HL-60/S4 treated with phorbol 12-myristate 13-acetate at 8.2 ng/mL for 4 days and 3 days (cell line): ENCODE measurements at regions not wholly inside any gene's neighbourhood (a gene's known extent, or its start where the extent isn't known, plus 50 kb on each side); places are given as distances from the start of the nearest gene placed in this dataset.

ENCODE experiments used
- in situ Hi-C: fragments of 300-500 bp; cut with MboI; formaldehyde crosslinking; loops from 2 replicates; pipeline ENCODE4 v1.15.0; 2022; ENCODE audit warnings: low sequenced_read_pairs

DNA sequence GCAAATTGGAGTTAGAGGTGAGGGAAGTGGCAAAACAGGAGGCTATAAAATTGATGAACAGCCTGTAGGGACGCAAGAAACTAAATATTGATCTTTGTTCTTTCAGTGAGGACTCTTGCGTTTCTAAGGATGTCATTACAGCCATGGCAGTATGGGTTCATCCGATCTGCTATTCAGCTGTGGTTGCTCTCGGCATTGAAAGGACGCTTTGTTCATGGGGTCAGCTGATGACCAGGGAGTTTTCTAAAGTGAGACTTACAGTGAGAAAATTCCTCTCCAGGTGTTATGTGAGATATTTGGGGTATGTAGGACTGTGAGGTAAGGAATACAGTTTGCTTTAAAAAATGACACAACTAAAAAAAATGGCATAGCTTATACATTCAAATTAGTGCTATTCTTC is 52.7 kb upstream of the PELI1 start:
- in situ Hi-C loops: no loop called here

DNA sequence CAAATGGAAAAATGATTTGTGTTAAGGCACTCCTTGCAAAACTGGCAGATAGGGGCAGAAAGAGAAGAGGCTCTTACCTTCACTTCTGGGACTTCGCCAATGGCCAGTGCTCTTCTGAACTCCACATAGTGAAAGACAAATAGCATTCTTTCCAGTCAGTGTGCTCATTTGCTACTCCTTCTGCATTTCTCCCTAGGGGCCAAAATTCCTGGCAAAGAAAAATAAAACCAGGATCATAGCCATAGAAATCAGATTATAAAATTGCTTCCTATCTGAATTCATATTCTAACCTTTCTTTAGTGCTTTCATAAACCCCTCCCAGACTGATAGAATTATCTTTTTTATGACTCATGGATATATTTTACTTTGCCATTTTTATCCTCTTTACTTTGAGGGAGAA is 56.9 kb upstream of the PELI1 start:
- in situ Hi-C loops: no loop called here

DNA sequence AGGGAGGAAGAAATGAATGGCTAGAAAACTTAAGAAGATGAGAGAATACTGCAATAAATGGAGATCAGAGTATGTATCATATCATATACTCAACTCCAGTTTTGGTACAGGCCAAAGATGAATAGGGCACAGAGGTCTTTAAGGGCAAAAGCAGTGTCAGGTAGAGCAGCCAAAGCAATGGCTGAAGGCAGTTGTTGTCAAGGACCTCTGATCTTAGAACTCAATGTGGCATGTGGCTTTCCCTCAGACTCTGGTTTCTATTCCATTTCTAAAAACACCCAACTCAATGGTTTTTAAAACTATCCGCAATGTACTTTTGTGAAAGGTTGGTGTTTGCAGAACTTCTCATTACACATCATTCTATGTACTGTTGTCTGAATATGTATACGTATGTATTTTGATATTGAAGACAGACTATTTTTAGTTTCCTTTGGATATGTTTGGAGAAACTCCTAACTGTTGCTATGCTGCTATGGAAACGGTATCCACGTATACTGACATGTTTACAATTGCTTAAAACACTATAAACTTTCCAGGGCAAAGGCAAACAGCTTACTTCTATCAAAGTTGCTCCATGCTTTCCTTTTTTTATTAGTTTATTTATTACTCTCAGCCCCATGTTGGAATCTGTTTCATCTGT is 58.1 kb upstream of the PELI1 start:
- in situ Hi-C loops: no loop called here

DNA sequence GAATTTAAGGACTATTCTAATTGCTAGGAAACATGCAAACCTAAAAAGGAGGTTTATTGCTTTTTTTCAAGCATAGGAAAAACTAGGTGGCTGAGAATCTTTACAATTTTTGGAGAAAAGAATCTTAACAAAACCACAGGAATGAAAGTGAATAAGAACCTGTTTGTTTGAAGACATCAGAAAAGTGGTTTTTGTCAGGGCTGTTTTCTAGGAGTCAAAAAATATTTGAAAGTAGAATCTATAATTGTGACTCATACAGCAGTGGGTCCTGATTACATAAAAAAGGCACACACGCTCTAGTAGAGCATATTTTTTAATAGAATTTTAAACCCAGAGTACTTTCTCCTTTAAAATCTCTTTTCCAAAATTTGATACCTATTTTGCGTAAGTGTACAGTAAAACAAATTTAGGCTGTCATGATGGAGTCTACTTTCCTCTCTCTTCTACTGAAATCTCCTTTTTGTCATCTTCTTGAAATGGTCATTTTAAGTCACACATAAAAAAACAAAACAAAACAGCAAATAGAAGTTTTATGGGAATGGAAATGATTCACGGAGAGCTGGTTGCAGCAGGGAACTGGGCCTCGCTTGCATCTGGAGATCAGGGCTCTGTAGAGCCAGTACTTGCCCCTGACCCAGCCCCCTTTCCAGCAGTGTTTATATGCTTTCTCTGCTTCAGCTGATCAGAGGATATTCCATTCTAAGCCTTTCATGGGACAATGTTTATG is 59.1 kb upstream of the PELI1 start:
- in situ Hi-C loops: no loop called here

DNA sequence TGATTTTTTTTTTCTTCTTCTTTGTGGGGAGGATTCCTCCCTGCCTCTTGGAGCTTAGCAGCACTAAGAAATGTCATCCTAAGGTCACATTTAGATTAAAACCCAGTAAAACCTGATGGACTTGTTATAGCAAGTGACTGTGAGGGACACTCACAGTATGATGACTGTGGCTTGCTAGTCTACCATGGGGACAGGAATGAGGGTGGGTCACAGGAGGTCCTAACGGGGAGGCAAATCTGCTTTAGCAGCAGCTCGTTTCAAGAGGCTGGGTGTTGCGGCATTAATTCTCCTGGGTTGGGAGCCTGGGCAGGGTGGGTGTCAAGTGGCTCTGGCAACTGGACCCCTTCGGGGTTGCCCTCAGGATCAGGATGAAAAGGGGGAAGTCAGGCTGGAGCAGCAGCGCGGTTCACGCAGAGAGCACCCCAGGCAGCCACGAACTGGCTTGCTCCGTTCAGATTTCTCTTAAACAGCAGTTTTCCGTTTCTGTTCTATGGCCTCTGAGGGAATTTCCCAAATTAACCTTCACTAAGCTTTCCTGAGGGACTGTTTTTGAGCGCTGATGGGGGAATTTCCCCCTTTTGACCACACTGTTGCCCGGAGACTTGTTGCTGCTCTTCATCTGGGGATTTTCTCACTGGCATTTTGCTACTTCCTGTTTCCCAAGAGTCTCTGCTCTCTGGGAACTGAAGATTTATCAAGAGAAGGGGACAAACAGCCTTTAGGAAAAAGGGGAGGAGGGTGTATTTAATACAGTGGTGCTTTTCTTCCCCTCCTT is 59.8 kb upstream of the PELI1 start:
- in situ Hi-C loops: no loop called here

DNA sequence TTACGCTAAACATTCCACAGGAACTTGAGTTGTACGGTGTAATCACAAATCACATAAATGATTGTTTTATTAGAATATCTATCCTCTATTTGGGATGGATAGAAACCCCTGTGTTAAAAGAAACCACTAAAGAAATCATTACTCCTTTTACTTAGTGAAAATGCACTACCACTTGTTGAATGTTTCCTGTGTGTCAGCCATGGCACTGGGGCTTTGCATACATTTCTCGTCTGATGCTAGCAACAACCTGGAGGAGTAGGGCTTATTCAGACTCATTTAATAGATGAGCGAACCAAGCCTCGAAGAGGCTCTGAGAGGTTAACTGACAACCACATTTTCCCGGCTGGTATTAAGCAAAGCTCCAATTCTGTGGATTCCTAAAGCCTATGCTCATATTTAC is 60.5 kb upstream of the PELI1 start:
- in situ Hi-C loops: no loop called here

DNA sequence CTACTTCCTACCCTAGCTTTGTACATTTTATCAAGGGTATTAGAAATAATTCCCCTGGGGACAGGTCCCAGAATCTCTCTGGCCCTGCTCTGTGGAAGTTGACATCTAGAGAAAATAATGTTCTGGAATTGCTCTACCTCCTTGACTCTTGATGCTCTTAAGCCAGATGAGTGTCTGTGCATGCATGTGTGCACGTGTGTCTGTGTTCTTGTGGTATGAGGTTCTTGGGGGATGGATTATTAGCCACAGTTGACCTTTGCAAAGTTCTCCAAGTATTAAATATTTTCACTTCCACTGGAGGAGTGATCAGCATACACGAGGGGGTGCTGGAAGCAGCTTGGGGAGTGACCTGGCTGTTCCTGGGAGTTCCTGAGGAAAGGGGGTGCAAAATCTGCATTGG is 61.2 kb upstream of the PELI1 start:
- in situ Hi-C loops: no loop called here

DNA sequence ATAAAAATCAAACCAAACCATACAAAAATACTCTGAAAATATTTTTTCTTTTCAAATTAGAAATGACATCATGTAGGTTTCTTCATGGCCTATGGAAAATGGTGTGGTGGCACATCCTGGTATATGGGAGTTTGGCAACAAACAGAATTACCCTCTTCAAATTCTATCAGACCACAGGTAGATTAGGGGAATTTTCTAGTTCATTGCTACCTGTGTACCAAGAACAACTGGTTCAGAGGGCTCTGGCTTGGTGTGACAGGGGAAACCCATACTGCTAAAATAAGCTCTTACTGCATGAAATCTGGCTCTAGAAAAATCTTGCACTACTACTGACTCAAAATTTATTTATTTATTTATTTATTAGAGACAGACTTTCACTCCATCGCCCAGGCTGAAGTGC is 63.4 kb upstream of the PELI1 start:
- in situ Hi-C loops: no loop called here

DNA sequence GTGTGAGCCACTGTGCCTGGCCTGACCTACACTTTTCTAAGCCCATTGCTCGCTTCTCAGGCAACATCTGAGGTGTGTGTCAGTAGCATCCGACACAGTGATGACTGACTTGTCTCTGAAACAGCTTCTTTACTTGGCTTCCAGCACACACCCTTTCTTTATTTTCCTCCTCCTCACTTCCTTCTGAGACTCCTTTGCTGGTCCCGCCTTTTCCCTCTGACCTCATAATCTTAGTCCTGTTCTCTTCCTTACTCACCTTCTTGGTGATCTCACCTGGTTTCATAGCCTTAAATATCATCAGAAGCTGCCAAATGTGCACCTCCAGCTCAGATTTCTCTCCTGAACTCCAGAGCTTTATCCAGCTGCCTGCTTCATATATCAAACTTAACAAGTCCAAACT is 66.6 kb upstream of the PELI1 start:
- in situ Hi-C loops: no loop called here

DNA sequence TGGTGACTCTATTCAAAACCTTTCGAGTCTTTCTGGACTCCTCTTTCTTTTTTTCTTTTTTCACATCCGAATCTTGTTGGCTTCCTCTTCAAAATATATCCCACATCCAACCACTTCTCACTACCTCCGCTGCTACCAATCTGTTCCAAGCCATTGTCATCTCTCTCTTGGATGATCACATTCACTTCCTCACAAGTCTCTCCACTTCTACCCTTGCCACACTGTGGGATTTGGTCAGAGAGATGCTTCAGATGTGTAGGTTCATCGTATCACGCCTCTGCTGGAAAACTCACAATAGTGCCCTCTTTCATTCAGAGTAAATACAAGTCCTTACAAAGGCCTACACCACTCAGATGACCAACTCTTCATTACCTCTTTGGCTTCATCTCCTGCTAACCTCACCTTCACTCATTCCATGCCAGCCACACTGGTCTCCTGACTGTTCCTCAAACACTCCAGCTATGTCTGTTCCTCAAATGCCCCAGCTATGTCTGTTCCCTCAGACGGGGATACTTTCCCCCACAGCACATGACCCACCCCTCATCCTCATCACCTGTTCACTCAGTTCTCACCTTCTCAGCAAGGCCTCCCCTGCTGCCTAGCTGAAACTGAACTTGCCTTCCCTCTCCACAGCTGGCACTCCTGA is 67.2 kb upstream of the PELI1 start:
- in situ Hi-C loops: no loop called here

DNA sequence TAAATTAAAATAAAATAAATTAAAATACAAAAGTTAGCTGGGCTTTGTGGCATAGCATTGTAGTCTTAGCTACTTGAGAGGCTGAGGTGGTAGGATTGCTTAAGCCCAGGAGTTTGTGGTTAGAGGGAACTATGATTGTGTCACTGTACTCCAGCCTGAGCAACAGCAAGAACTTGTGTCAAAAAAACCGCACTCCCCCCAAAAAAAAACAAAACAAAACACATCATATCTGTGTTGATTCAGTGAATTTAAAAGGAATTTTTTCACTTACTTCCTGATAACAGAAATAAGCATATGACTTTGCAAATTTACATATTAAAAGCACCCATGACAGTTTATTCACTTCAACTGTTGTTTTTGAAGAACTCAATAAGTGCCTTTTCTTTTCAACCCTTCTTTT is 68.1 kb upstream of the PELI1 start:
- in situ Hi-C loops: no loop called here

DNA sequence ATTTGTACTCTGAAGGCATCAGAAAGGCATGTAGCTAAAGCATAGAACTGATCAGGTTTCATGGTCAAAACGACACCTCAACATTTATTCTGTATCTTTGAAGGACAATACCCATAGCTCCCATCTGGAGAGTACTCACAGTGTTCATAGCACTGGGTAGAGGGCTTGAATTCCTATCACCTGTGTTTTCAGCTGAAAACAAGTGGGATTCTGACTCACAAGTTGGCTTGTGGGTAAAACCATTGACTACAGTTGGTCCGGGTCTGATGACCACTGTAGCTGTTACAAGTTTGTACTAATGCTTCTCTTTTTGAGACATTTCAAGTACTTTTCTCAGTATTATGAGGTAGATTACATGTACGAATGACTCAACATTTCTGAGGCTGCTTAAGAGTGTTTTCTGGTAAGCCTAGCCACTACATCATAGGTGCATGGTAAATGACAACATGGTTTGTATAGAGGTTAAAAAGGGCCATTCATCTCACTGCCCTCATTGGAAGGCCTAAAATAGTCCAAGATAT is 68.6 kb upstream of the PELI1 start:
- in situ Hi-C loops: no loop called here

DNA sequence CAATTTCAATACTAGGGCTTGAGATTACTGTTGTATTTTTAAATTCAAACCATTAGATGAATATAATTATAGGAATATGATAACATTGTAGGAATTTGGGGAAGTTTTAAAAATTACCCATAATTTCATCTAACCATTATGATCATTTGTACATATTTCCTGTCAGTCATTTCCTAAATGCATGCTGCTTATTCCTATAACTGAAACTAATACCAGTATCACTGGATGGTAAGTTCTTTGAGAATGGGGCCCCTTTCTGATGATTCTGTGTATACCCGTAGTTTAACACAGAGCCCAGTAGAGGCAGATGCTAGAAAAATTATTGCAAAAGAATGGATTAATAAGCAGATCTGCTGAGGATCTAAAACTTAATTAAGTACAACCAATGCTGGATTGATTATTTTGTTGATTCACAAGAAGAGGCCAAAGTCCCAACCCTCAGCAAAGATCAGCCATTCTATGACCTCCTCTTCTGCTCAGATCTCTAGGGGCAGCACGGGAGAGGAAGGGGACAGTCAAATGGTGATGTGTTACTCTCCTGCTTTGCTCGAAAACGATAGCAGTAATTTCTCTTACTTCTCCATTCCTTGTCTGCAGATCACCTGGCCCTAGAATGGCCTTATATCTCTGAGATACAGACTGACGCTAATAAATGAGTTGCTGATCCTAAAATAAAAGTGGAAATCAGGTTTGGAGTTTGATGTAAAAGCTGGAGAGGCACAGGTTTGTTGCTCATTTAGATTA is 69.5 kb upstream of the PELI1 start:
- in situ Hi-C loops: no loop called here

DNA sequence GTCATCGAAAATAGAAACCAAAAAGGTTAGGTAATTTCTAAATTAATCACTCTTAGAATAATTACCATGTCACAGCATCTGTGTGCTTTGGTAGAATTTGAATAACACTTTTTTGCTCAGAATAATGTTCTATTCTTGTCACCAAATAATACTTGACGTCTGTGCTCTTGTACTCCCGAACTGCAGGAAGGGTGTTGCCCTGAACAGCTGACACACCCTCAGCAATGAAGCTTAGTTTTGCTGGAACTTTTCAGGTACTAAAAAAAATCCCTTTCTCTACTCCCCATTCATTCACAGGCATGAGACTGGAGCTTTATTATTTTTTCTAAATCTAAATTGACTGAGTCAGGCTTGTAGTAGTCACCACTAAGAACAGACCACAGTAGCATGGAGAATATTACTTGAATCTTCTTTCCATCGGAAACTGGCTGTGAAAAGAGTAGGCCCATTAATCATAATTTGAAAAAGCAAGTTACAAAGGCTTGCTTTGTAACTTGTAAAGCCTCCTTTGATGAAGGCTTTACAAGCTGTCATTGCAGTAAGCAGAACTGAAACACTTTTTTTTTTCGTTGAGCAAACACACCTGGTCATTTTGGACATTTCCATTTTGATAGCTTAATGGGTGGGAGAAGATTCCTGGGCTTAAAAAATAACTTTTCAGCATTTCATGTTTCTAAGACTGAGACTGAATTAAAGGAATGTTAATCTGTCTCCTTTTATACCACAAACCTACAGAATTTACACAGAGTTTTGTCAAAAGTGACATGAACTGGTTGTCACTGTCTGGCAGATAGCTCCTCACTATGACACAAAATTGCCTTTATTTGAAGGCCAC is 70.3 kb upstream of the PELI1 start:
- in situ Hi-C loops: no loop called here

DNA sequence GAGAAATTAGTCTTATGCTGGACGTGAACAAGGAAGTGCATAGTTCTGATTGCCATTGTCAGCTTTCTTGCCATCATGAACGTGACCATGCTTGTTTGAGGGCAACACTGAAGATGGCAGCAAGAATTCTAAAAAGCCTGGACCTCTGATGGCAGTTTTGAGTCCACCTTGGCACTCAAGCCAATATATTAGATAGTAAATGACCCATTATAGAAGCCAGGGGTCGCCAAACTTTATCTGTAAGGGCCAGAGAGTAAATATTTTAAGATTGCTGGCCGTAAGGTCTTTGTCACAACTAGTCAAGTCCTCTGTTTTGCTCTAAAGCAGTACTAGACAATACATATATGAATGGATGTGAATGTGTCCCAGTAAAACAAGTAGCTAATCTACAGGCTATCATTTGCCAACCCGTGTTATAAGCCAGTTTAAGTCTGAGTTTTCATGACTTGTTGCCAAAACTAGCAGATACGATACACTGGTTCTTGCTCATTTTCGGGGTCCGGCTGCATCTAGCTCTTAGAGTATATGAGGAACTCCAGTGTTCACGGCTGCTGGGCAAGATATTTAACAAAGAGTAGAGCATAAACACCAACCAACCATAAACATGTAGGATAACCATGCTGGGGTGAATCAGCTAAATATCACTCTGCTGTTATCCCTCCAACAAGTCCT is 73.1 kb upstream of the PELI1 start:
- in situ Hi-C loops: no loop called here

DNA sequence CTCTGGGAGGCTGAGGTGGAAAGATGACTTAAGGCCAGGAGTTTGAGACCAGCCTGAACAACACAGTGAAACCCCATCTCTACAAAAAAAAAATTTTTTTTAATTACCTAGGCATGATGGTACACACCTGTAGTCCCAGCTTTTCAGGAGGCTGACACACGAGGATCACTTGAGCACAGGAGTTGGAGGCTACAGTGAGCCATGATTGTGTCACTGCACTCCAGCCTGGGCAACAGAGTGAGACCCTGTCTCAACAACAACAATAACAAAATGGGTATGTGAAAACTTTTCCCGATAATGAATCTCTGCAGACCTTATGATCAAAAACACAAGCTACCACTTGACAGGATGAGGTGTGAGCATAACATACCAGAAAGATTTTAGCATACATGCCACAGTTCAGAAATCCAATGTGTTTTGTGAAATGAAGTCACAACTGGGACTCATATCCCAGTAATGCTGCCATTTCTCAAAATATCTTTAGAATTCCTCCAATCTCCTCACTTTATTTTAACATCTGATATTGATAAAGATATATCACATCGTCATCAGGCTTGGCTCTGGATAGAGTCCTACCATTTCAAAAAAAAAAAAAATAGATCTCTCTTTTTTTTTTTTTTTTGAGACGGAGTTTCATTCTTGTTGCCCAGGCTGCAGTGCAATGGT is 74.0 kb upstream of the PELI1 start:
- in situ Hi-C loops: no loop called here

DNA sequence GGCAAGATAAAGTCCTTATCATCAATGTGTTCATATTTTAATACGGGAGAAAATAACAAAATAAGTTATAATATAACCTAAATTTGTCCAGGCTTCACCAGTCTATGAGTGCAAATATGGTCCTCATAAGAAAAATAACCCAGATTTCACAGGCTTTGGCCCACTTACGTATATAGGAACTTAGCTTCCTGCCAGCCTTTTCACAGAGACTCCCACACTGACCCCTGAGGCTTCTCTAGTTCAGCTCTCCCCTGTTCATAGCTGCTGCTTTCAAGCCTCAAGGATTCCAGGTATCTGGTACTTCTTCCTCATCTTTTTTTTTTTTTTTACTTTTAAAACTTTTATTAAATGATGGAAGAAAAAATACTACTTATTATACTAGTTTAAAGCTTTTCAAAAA is 74.9 kb upstream of the PELI1 start:
- in situ Hi-C loops: no loop called here

DNA sequence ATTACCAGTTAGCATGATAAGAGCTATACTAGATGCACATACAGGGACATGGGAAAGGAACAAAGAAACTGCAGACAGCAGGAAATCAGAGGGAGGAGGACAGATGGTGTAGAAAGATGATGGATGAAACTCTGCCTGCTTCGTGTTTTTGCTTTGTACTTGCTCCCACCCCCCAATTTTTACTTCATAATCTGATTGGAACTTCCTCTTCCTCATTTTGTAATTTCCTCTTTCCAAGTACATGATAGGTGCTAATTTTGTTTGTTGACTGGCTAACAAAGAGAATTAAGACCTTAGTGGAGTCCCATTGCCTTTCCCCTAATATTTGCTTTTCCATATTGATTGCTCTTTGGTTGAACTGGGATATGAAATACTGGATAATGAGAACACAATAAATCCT is 76.0 kb upstream of the PELI1 start:
- in situ Hi-C loops: no loop called here
